Right ventricle myocardium inferior (tissue), 1 donor: ENCODE measurements at regions not wholly inside any gene's neighbourhood (a gene's known extent, or its start where the extent isn't known, plus 50 kb on each side); places are given as distances from the start of the nearest gene placed in this dataset.

Experiments used
- ATAC-seq: fragments of 200-7000 bp; cut with Tn5 transposase; one replicate; pipeline ENCODE4 v1.9.1; 2020; ENCODE audit warnings: mild to moderate bottlenecking, moderate library complexity
- DNase-seq: peaks from one replicate; pipeline ENCODE4 v3.0.0; 2021; ENCODE audit errors: missing footprints
- intact Hi-C: fragments of 100-400 bp; cut with DNase I; formaldehyde crosslinking; loops from one replicate; pipeline ENCODE4 v1.11.0; 2022
- donor health status: DM: no; HTN: yes; CAD: no; lungs with severe emphysema.

GRCh38 chr20:48260129-48260756 lies 475.0 kb upstream of the SULF2 start:
- ATAC-seq, result no peak
- intact Hi-C loops, result no loop called here
- DNase-seq, result no peak

GRCh38 chr20:48259456-48259855 lies 474.2 kb upstream of the SULF2 start:
- DNase-seq (no peak), ATAC-seq (no peak)
- intact Hi-C loops, result no loop called here

- no peak for ATAC-seq
- intact Hi-C loops, result no loop called here
- DNase-seq, result no peak
These were observed 472.6 kb upstream of the SULF2 start for GRCh38 chr20:48257833-48258232.

- ATAC-seq (no peak), DNase-seq (no peak)
- intact Hi-C loops, result no loop called here
These were observed 462.7 kb upstream of the SULF2 start for GRCh38 chr20:48247961-48248360.

GRCh38 chr20:48246061-48246790 lies 460.9 kb upstream of the SULF2 start:
- DNase-seq (no peak), ATAC-seq (no peak)
- intact Hi-C loops, result no loop called here

- intact Hi-C loops, result no loop called here
These were observed 457.3 kb upstream of the SULF2 start for GRCh38 chr20:48242623-48243022.

GRCh38 chr20:48241482-48241881 lies 456.2 kb upstream of the SULF2 start:
- intact Hi-C loops, result no loop called here
- ATAC-seq, result no peak
- DNase-seq, result no peak

More at GRCh38 chr20:48242623-48243022, 457.3 kb upstream of the SULF2 start:
- DNase-seq, result no peak
- no peak for ATAC-seq

- intact Hi-C loops, result no loop called here
- ATAC-seq (no peak), DNase-seq (no peak)
These were observed 453.5 kb upstream of the SULF2 start for GRCh38 chr20:48238781-48239180.

GRCh38 chr20:48238326-48238725 lies 453.0 kb upstream of the SULF2 start:
- intact Hi-C loops, result no loop called here
- DNase-seq (no peak), ATAC-seq (no peak)

- DNase-seq, result no peak
- intact Hi-C loops, result no loop called here
These were observed 451.0 kb upstream of the SULF2 start for GRCh38 chr20:48236000-48236970.

GRCh38 chr20:48234951-48235350 lies 449.7 kb upstream of the SULF2 start:
- no peak for DNase-seq
- intact Hi-C loops, result no loop called here
- no peak for ATAC-seq

More at GRCh38 chr20:48236000-48236970, 451.0 kb upstream of the SULF2 start:
- ATAC-seq, result no peak

- ATAC-seq (no peak), DNase-seq (no peak)
- intact Hi-C loops, result no loop called here
These were observed 446.1 kb upstream of the SULF2 start for GRCh38 chr20:48231253-48231930.

GRCh38 chr20:48230216-48230615 lies 444.9 kb upstream of the SULF2 start:
- ATAC-seq (no peak), DNase-seq (no peak)
- intact Hi-C loops, result no loop called here

GRCh38 chr20:48227381-48227780 lies 442.1 kb upstream of the SULF2 start:
- ATAC-seq (no peak), DNase-seq (no peak)
- intact Hi-C loops, result no loop called here

- DNase-seq (no peak), ATAC-seq (no peak)
- intact Hi-C loops, result no loop called here
These were observed 441.4 kb upstream of the SULF2 start for GRCh38 chr20:48226642-48227041.

GRCh38 chr20:48224533-48225050 lies 439.3 kb upstream of the SULF2 start:
- ATAC-seq (no peak), DNase-seq (peak; percentile 41)
- intact Hi-C loops, result no loop called here

- intact Hi-C loops, result no loop called here
- no peak for ATAC-seq
- peak; percentile 59 for DNase-seq
These were observed 438.4 kb upstream of the SULF2 start for GRCh38 chr20:48223715-48224114.

- ATAC-seq (no peak), DNase-seq (peak; percentile 4)
These were observed 437.4 kb upstream of the SULF2 start for GRCh38 chr20:48222595-48223180.

More at GRCh38 chr20:48222595-48223180, 437.4 kb upstream of the SULF2 start:
- intact Hi-C loops, result no loop called here
